ENCODE measurements at regions not wholly inside any gene's neighbourhood (a gene's known extent, or its start where the extent isn't known, plus 50 kb on each side); places are given as distances from the start of the nearest gene placed in this dataset.

DNA sequence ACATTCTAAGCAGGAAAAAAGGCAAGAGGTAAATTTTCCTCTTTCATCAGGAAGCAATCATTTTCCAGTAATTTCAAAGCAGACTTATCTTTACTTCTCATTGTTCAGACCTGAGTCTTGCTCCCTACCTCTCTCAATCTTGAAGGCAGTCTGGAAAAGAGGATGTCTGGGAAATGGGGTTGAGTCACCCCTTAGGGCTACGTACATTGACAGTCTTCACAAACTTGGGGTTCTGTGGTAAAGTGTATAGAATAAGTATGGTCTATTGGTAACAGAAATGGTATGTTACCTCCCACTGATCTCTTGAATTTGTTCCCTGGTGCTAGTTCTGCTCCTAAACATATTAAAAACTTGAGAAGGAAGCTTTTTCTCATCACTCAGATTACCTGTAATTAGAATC, 361.3 kb downstream of the SS18 start:
- H3K27me3 ChIP-seq (ENCODE audit: control insufficient read depth, insufficient read depth, low read length): no peaks in the 10 kb centered on the region; the same call in 1 of the 2 replicates
- H3K27ac ChIP-seq (ENCODE audit: low read length): no peak overlapping the region
- no peaks in the 10 kb centered on the region for H3K9me3 ChIP-seq (ENCODE audit: control insufficient read depth, insufficient read depth, low read length)
- no peak overlapping the region for H3K4me3 ChIP-seq (ENCODE audit: low read length)
- DNase-seq (ENCODE audit: low read depth, low spot score): no peak
- H3K4me1 ChIP-seq (ENCODE audit: control insufficient read depth, insufficient read depth, low read length): no peaks in the 10 kb centered on the region
- no CpG with 5 or more reads among the region's 1 CpG for WGBS (ENCODE audit: insufficient coverage, insufficient read length)
- H3K36me3 ChIP-seq (ENCODE audit: control insufficient read depth, insufficient read depth, low read length): no peaks in the 10 kb centered on the region

DNA sequence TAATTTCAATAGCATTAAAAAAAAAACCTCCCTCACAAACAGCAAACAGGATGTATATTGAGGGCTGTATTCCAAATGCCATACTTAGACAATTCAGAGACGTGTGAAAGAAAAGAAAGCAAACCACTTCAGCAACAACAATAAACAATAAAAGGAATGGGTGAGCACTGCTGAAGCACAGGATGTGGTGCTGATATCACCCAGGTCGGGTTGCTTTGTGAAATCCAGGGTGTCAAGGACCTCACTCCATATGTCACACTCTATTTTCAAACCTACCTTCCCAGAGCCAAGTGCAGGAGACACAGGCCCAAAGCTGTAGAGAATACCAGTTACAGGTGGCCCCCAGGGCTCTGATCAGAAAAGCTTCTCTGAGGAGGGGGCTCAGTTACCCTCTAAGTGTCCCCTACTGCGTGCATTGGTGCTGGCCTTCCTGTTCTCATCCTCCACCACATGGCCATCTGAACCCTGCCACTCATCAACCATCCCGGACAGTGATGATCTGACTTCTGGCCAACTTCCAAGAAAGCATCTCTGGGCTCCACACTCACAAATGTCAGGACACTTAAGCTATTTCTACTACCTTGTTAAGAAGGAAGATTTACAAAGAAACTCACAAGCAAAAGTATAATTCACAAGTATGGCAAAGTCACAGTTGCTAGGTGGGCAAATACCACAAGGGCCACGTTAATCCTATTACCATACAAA, 363.0 kb downstream of the SS18 start:
- no peaks in the 10 kb centered on the region for H3K4me1 ChIP-seq (ENCODE audit: control insufficient read depth, insufficient read depth, low read length)
- H3K9me3 ChIP-seq (ENCODE audit: control insufficient read depth, insufficient read depth, low read length): no peaks in the 10 kb centered on the region
- H3K27me3 ChIP-seq (ENCODE audit: control insufficient read depth, insufficient read depth, low read length): no peaks in the 10 kb centered on the region
- H3K36me3 ChIP-seq (ENCODE audit: control insufficient read depth, insufficient read depth, low read length): no peaks in the 10 kb centered on the region
- no CpG with 5 or more reads among the region's 5 CpGs for WGBS (ENCODE audit: insufficient coverage, insufficient read length)
- no peak overlapping the region for H3K27ac ChIP-seq (ENCODE audit: low read length)
- H3K4me3 ChIP-seq (ENCODE audit: low read length): no peak overlapping the region
- no peak for DNase-seq (ENCODE audit: low read depth, low spot score)

DNA sequence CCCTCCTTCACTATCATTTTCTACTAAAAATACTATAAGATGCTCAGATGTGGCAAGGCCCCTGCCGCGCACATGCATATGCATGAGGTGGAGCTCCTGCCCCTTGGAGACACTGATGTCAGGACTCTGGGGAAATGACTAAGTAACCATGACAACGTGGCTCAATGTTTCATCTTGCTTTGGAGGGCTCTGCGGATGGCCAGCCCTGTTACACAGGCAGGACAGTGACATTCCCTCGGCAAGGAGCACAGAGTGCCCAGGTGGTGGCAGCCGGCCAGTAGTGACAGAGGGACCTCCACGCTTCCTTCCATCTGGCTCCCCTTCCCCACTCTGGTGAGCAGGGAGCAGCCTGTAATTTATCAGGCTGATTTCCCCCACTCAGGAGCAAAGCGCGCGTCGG, 364.1 kb downstream of the SS18 start:
- Histone ChIP-seq H3K9me3 (ENCODE audit: control insufficient read depth, insufficient read depth, low read length) (no peaks in the 10 kb centered on the region), H3K27ac (ENCODE audit: low read length) (no peak overlapping the region), H3K36me3 (ENCODE audit: control insufficient read depth, insufficient read depth, low read length) (no peaks in the 10 kb centered on the region), H3K27me3 (ENCODE audit: control insufficient read depth, insufficient read depth, low read length) (no peaks in the 10 kb centered on the region), H3K4me3 (ENCODE audit: low read length) (no peak overlapping the region), H3K4me1 (ENCODE audit: control insufficient read depth, insufficient read depth, low read length) (no peaks in the 10 kb centered on the region)
- WGBS (ENCODE audit: insufficient coverage, insufficient read length): no CpG with 5 or more reads among the region's 11 CpGs
- no peak for DNase-seq (ENCODE audit: low read depth, low spot score)

- H3K4me1 ChIP-seq (ENCODE audit: control insufficient read depth, insufficient read depth, low read length): no peaks in the 10 kb centered on the region
- no peak overlapping the region for H3K4me3 ChIP-seq (ENCODE audit: low read length)
- WGBS (ENCODE audit: insufficient coverage, insufficient read length): no CpG with 5 or more reads among the region's 2 CpGs
- no peaks in the 10 kb centered on the region for H3K27me3 ChIP-seq (ENCODE audit: control insufficient read depth, insufficient read depth, low read length)
- no peak overlapping the region for H3K27ac ChIP-seq (ENCODE audit: low read length)
- H3K36me3 ChIP-seq (ENCODE audit: control insufficient read depth, insufficient read depth, low read length): no peaks in the 10 kb centered on the region
- DNase-seq (ENCODE audit: low read depth, low spot score): no peak
- H3K9me3 ChIP-seq (ENCODE audit: control insufficient read depth, insufficient read depth, low read length): no peaks in the 10 kb centered on the region
Observed at GRCh38 chr18:25725501-25725900, 364.9 kb downstream of the SS18 start.

- no peak overlapping the region for H3K27ac ChIP-seq (ENCODE audit: low read length)
- H3K36me3 ChIP-seq (ENCODE audit: control insufficient read depth, insufficient read depth, low read length): no peaks in the 10 kb centered on the region
- no CpG with 5 or more reads among the region's 4 CpGs for WGBS (ENCODE audit: insufficient coverage, insufficient read length)
Observed at GRCh38 chr18:25724997-25725396, 365.4 kb downstream of the SS18 start.

DNA sequence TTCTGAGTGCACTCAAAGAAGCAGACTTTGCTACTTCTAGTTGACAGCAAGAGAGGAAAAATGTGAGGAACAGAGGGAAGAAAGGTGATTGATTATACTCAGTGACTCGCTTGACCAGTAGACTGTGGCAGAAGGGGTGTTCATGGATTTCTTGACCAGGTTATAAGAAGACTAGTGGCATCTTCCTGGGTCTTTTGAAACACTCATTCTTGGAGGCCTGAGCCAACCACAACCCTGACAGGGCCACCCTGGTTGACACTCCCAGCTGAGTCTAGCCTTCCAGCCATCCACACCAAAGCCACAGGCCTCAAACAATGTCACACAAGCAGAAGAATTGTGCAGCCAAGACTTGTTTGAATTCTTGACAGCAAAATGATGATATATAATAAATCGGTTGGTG, 366.3 kb downstream of the SS18 start:
- Histone ChIP-seq H3K4me3 (ENCODE audit: low read length) (no peak overlapping the region), H3K36me3 (ENCODE audit: control insufficient read depth, insufficient read depth, low read length) (no peaks in the 10 kb centered on the region), H3K27ac (ENCODE audit: low read length) (no peak overlapping the region), H3K27me3 (ENCODE audit: control insufficient read depth, insufficient read depth, low read length) (no peaks in the 10 kb centered on the region), H3K9me3 (ENCODE audit: control insufficient read depth, insufficient read depth, low read length) (no peaks in the 10 kb centered on the region), H3K4me1 (ENCODE audit: control insufficient read depth, insufficient read depth, low read length) (no peaks in the 10 kb centered on the region)
- WGBS (ENCODE audit: insufficient coverage, insufficient read length): 100% methylated on average over 1 of the region's 2 CpGs
- DNase-seq (ENCODE audit: low read depth, low spot score): no peak

More at GRCh38 chr18:25724997-25725396, 365.4 kb downstream of the SS18 start:
- Histone ChIP-seq H3K4me1 (ENCODE audit: control insufficient read depth, insufficient read depth, low read length) (no peaks in the 10 kb centered on the region), H3K9me3 (ENCODE audit: control insufficient read depth, insufficient read depth, low read length) (no peaks in the 10 kb centered on the region), H3K4me3 (ENCODE audit: low read length) (no peak overlapping the region), H3K27me3 (ENCODE audit: control insufficient read depth, insufficient read depth, low read length) (no peaks in the 10 kb centered on the region)
- no peak for DNase-seq (ENCODE audit: low read depth, low spot score)

DNA sequence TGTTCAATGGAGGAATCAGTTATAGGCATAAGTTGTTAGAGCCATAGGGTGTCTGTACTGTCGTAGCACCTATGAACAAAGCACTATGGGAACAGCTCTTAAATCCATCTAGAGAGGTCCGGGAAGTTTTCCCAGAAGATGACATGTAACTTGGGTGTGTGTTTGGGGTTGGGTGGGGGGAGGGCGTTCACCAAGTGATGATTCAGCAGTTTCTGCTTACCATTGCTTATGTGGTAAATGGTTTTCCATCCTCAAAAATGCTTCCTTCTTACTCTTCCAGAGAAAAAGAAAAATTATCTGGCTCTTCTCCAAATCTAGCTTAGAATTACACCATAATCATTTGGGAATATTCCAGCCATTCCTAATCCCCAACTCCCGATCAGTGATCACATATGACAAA, 361.1 kb upstream of the ZNF521 start:
- no peaks in the 10 kb centered on the region; the same call in 1 of the 2 replicates for H3K9me3 ChIP-seq (ENCODE audit: control insufficient read depth, insufficient read depth, low read length)
- H3K27me3 ChIP-seq (ENCODE audit: control insufficient read depth, insufficient read depth, low read length): no peaks in the 10 kb centered on the region
- no peak for DNase-seq (ENCODE audit: low read depth, low spot score)
- no peak overlapping the region for H3K4me3 ChIP-seq (ENCODE audit: low read length)
- no peaks in the 10 kb centered on the region for H3K4me1 ChIP-seq (ENCODE audit: control insufficient read depth, insufficient read depth, low read length)
- no peaks in the 10 kb centered on the region for H3K36me3 ChIP-seq (ENCODE audit: control insufficient read depth, insufficient read depth, low read length)
- WGBS (ENCODE audit: insufficient coverage, insufficient read length): no CpG with 5 or more reads among the region's 4 CpGs
- H3K27ac ChIP-seq (ENCODE audit: low read length): no peak overlapping the region

DNA sequence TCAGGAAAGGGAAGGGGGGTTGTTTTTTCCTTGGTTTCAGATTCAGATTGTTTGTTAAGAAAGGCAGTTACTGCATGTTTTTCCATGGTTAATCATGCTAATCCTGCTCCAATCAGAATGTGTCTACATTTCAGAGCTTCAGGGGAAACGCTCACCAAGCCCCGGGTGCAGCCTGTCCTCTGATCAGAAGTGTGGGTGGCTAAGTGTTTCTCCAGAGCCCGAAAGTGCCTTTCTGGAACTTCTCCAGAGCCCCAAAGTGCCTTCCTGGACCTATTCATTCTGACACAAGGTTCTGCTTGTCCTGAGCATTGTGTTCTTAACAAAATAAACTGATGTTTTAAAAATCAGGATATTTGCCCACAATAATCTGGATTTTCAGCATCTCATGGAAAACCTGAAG, 359.0 kb upstream of the ZNF521 start:
- WGBS (ENCODE audit: insufficient coverage, insufficient read length): no CpG with 5 or more reads among the region's 3 CpGs
- H3K36me3 ChIP-seq (ENCODE audit: control insufficient read depth, insufficient read depth, low read length): no peaks in the 10 kb centered on the region
- H3K27ac ChIP-seq (ENCODE audit: low read length): no peak overlapping the region
- H3K4me1 ChIP-seq (ENCODE audit: control insufficient read depth, insufficient read depth, low read length): no peaks in the 10 kb centered on the region
- H3K27me3 ChIP-seq (ENCODE audit: control insufficient read depth, insufficient read depth, low read length): no peaks in the 10 kb centered on the region
- no peaks in the 10 kb centered on the region; the same call in 1 of the 2 replicates for H3K9me3 ChIP-seq (ENCODE audit: control insufficient read depth, insufficient read depth, low read length)
- no peak overlapping the region for H3K4me3 ChIP-seq (ENCODE audit: low read length)
- no peak for DNase-seq (ENCODE audit: low read depth, low spot score)

DNA sequence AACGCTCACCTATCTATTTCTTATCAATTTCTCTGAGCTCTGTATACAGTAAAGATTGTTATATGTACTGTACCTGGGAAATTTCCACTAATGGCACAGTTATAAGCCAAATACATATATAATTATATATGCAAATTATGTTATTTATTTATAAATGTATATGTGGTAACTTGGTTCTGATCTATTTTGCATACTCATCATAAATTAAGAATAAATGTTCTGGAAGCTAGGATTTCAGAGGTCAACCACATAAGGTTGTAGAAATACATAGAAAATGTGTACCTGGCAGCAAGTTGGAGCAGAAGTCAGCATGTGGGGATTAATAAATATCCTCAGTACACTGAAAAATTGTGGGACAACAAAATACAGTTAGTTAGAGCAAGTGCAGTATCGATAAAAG, 353.7 kb upstream of the ZNF521 start:
- H3K36me3 ChIP-seq (ENCODE audit: control insufficient read depth, insufficient read depth, low read length): no peaks in the 10 kb centered on the region

GRCh38 chr18:25704494-25704893, 352.5 kb upstream of the ZNF521 start:
- H3K9me3 ChIP-seq (ENCODE audit: control insufficient read depth, insufficient read depth, low read length): no peaks in the 10 kb centered on the region
- no peak overlapping the region for H3K4me3 ChIP-seq (ENCODE audit: low read length)
- no peak for DNase-seq (ENCODE audit: low read depth, low spot score)
- no peaks in the 10 kb centered on the region for H3K4me1 ChIP-seq (ENCODE audit: control insufficient read depth, insufficient read depth, low read length)
- H3K36me3 ChIP-seq (ENCODE audit: control insufficient read depth, insufficient read depth, low read length): no peaks in the 10 kb centered on the region
- no CpG with 5 or more reads among the region's 10 CpGs for WGBS (ENCODE audit: insufficient coverage, insufficient read length)
- H3K27ac ChIP-seq (ENCODE audit: low read length): no peak overlapping the region
- H3K27me3 ChIP-seq (ENCODE audit: control insufficient read depth, insufficient read depth, low read length): no peaks in the 10 kb centered on the region

More for the DNA sequence above, 353.7 kb upstream of the ZNF521 start:
- H3K4me1 ChIP-seq (ENCODE audit: control insufficient read depth, insufficient read depth, low read length): no peaks in the 10 kb centered on the region
- H3K9me3 ChIP-seq (ENCODE audit: control insufficient read depth, insufficient read depth, low read length): no peaks in the 10 kb centered on the region
- H3K27me3 ChIP-seq (ENCODE audit: control insufficient read depth, insufficient read depth, low read length): no peaks in the 10 kb centered on the region
- H3K4me3 ChIP-seq (ENCODE audit: low read length): no peak overlapping the region
- no CpG with 5 or more reads among the region's 2 CpGs for WGBS (ENCODE audit: insufficient coverage, insufficient read length)
- no peak for DNase-seq (ENCODE audit: low read depth, low spot score)
- no peak overlapping the region for H3K27ac ChIP-seq (ENCODE audit: low read length)

GRCh38 chr18:25704071-25704470, 352.1 kb upstream of the ZNF521 start:
- no peaks in the 10 kb centered on the region for H3K4me1 ChIP-seq (ENCODE audit: control insufficient read depth, insufficient read depth, low read length)
- no peak overlapping the region for H3K27ac ChIP-seq (ENCODE audit: low read length)
- no peak overlapping the region for H3K4me3 ChIP-seq (ENCODE audit: low read length)
- no peaks in the 10 kb centered on the region for H3K27me3 ChIP-seq (ENCODE audit: control insufficient read depth, insufficient read depth, low read length)
- no CpG with 5 or more reads among the region's 6 CpGs for WGBS (ENCODE audit: insufficient coverage, insufficient read length)
- H3K9me3 ChIP-seq (ENCODE audit: control insufficient read depth, insufficient read depth, low read length): no peaks in the 10 kb centered on the region
- H3K36me3 ChIP-seq (ENCODE audit: control insufficient read depth, insufficient read depth, low read length): no peaks in the 10 kb centered on the region
- DNase-seq (ENCODE audit: low read depth, low spot score): no peak

All from iPS DF 6.9 (cell line).